Thyroid gland (tissue), 4 donors: ENCODE measurements at regions not wholly inside any gene's neighbourhood (a gene's known extent, or its start where the extent isn't known, plus 50 kb on each side); places are given as distances from the start of the nearest gene placed in this dataset.

Experiments
- CTCF ChIP-seq, 6 experiments: fragments of 200-600 bp in 3 of 6; fragments of 450-650 bp in 3 of 6; sonication (generic) in 3 of 6; IDR thresholded peaks; one replicate each; pipeline ENCODE4 v1.5.1; 2016 to 2019; ENCODE audit warnings: antibody characterized with exemption in 6 of 6, mild to moderate bottlenecking in 2 of 6, inconsistent platforms in 1 of 6, moderate library complexity in 1 of 6
- POLR2A ChIP-seq, 2 donors: fragments of 450-650 bp; IDR thresholded peaks; one replicate each; pipeline ENCODE4 v1.6.1; 2017; ENCODE audit warnings: antibody characterized with exemption in 2 of 2, mild to moderate bottlenecking in 2 of 2, moderate library complexity in 1 of 2

- no peak for TF ChIP-seq CTCF (IDR thresholded peaks at IDR 0.05)
- no peak for TF ChIP-seq POLR2A (IDR thresholded peaks at IDR 0.05)
Observed at GRCh38 chrX:63282828-63283227, 68.3 kb downstream of the SPIN4 start.
